GM12891 (cell line): ENCODE measurements at regions not wholly inside any gene's neighbourhood (a gene's known extent, or its start where the extent isn't known, plus 50 kb on each side); places are given as distances from the start of the nearest gene placed in this dataset.

Source experiments
- POLR2A ChIP-seq: IDR thresholded peaks from 2 replicates; pipeline ENCODE4 v1.6.1; 2011; ENCODE audit warnings: low read depth, low read length, control low read depth
- POLR2AphosphoS5 ChIP-seq: IDR thresholded peaks from 2 replicates; pipeline ENCODE4 v1.6.1; 2011; ENCODE audit warnings: low read depth, low read length, control low read depth

GRCh38 chr17:6352801-6353560 is 81.9 kb downstream of the AIPL1 start:
- no peak for TF ChIP-seq POLR2A
- no peak for TF ChIP-seq POLR2AphosphoS5
